ENCODE measurements at regions not wholly inside any gene's neighbourhood (a gene's known extent, or its start where the extent isn't known, plus 50 kb on each side); places are given as distances from the start of the nearest gene placed in this dataset.

GRCh38 chr11:42075180-42075579 lies 615.7 kb upstream of the LRRC4C start:
- TF ChIP-seq CTCF (IDR thresholded peaks at IDR 0.05; ENCODE audit: extremely low read depth in 1 of 2, insufficient read depth in 1 of 2, low read depth in 1 of 2, low read length in 2 of 2): no peak
- no peak for TF ChIP-seq JUN (IDR thresholded peaks at IDR 0.05; ENCODE audit: borderline replicate concordance, insufficient read depth, insufficient read length, low read depth)
- TF ChIP-seq POLR2A (IDR thresholded peaks at IDR 0.05; ENCODE audit: low read depth, low read length): no peak

All from endothelial cell of umbilical vein (primary cell).